Colon (tissue), 2 donors: ENCODE measurements at regions not wholly inside any gene's neighbourhood (a gene's known extent, or its start where the extent isn't known, plus 50 kb on each side); places are given as distances from the start of the nearest gene placed in this dataset.

ENCODE experiments used
- FAIRE-seq: peaks from 2 replicates; lab custom pipeline; 2012; peaks lifted over from hg19 to GRCh38; lab: Jason Lieb, UNC
- donor health status: control.
- donor health status: control.

DNA sequence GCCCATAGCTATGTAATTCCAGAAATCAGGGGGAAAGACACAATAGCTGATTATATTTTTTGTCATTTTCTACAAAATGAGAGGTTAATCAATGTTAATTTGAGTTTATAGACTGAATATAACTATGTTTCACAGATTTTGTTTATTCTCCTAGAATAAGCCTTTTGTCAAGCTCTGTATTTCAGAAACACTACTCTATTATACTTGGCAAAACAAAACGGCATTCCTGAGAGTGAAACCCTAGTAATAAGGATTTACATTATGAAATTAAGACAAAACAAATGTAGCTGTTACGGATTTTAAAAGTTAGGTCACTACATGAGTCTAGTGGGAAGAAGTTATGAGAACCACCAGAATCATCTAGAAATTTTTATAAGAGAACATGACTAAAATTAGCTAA lies 334.2 kb downstream of the KLF12 start:
- FAIRE-seq, result no peak

DNA sequence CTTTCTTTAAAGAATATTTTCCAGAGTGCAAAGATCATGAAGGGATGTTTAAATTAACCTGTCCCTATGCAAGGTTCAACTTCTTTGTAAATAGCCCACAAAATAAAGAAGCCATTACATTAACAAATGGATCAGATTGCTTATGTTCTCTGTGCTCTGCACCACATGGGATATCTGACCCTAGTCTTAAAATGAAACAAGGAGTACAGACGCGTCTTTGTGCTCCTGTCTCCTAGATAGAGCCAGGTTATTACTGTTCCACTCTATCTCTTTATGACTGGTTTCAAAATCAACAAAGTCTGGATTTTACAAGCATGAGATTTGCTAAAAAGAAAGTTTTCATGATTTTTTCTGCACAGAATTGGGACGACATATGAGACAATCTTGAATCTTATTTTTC lies 339.4 kb downstream of the KLF12 start:
- FAIRE-seq, result no peak

DNA sequence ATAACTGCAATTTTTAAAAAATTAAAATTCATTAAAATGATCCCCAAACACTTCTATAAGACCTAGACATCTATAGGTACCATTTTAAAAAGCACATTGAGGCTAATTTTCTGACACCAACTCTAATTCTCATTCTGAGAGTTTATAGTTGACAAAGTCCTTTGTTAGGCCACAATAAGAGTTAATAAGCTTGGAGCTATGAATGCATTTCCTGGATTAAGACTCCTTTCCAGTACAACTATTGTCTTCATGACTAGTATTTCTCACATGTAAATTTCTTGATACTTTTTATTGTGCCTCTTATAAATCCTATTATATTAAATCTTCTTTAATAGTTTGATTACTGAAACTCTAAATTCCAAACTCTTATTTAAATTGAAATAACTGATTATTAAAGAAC lies 340.8 kb downstream of the KLF12 start:
- no peak for FAIRE-seq

DNA sequence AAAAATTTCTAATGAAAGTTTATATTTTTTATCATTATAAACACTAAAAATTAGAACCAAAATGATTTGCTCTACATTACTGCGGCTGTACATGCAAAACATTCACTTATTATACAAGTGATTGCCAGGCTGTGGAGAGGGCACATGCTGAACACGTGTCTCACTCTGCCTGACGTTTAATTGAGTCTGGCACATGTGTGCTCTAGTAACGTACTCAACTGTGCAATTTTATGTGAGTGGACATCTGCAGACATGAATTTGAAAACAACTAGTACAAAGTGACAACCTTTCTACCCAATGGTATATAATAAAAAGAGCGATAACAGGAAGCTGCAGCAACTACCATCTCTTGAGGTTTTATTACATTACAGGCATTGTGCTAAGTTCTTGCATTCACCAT lies 341.4 kb downstream of the KLF12 start:
- FAIRE-seq, result no peak

DNA sequence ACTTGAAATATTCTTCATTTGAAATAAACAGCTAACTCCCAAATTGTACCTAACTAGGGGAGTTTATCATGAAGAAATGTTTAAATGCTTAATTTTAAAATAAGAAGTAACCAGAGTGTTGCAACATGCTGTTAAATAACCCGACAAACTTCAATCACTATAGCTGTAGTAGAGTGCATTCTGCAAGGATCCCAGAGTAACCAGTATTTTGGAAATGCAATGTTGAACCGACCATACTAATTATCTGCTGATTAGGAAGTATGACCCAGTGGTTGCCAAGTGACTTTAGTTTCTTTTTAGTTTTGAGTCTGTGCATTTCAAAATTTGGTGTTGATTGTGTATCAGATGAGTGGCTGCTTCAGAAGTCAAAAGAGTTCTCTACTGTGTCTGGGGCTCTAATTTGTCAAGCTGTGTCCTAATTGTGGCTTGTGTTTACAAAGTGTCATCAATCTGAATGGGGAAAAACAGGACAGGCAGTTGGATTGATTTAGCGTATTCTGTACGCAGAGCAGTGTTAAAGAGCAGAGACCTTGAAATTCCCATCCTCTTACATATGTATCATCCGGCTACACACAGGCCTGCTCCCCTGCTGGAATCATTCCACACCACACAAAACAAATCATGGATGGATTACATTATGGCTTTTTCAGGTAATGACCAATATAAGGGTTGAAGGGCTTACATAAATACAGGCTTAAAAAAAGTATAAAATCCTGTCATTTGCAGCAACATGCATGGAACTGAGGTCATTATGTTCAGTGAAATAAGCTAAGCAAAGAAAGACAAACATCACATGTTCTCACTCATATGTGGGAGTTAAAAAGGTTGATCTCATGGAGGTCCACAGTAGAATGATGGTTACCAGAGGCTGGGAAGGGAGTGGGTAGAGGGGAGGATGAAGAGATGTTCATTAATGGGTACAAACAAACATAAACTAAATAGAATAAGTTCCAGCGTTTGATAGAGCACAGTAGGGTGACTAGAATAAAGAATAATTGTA lies 351.5 kb downstream of the KLF12 start:
- FAIRE-seq, result no peak

DNA sequence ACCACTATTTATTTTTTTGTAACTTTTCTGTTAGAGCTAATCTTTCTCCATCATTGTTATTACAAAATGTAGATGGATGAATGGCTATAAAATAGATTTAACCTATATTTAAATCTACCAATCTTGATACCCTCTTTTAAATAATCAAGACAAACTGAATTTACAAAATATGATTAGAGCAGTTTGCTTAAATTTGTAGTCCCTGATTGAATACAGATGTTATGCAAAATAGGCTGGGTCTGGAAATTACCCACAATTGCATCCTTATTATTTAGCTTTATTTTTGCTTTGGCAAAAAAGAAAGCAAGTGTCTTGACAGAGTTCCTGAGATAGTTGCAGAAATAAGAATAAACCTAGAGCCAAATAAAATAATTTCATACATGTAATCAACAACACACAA lies 352.8 kb downstream of the KLF12 start:
- no peak for FAIRE-seq

DNA sequence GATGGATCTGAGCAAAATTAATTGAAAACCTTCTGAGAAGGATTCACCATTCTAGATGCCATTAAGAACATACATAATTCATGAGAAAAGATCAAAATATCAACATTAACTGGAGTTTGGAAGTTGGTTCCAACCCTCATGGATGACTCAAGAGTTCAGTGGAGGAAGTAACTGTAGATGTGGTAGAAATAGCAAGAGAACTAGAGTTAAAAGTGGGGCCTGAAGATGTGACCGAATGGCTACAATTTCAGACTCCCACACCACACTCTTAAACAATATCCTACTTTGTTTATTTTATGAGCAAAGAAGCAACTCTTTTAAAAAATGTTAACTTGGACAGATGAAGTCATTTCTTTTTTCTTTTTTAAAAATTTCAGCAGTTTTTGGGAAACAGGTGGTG lies 354.3 kb downstream of the KLF12 start:
- no peak for FAIRE-seq

DNA sequence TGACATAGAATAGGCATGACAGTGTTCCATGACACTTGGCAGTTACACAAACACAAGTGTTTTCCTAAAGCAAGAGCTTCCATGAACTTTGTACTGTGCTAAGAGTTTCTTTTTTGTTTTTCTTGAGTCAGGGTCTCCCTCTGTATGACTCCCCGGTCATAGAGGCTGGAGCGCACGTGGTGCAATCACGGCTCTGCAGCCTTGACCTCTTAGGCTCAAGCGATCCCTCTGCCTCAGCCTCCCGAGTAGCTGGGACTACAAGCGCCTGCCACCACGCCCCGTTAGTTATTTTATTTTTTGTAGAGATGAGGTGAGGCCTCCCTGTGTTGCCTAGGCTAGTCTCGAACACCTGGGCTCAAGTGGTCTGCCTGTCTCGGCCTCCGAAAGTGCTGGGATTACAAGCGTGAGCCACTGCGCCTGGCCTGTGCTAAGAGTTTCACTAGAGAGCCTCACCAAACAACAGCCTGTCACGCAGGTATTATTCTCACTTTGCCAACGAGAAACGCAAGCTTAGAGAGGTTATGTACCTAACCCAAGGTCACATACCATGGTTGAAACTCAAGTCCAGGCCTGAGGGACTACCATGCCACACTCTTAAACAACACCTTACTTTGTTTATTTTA lies 355.9 kb downstream of the KLF12 start:
- FAIRE-seq, result no peak

DNA sequence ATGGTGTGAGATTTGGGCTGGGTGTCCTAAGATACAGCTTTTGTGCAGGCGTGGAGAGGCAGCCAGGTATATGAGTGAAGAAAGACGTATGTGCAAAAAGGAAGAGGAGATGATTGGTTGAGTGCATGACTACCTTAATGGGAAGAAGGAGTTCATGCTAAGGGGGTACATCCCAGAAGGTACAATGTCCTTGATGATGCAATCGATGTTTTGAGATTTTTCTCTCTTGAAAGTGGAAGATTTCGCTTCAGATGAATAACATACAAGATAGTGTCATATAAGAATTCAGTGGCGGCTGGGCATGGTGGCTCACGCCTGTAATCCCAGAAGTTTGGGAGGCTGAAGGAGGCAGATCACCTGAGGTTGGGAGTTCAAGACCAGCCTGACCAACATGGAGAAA lies 357.1 kb downstream of the KLF12 start:
- no peak for FAIRE-seq

DNA sequence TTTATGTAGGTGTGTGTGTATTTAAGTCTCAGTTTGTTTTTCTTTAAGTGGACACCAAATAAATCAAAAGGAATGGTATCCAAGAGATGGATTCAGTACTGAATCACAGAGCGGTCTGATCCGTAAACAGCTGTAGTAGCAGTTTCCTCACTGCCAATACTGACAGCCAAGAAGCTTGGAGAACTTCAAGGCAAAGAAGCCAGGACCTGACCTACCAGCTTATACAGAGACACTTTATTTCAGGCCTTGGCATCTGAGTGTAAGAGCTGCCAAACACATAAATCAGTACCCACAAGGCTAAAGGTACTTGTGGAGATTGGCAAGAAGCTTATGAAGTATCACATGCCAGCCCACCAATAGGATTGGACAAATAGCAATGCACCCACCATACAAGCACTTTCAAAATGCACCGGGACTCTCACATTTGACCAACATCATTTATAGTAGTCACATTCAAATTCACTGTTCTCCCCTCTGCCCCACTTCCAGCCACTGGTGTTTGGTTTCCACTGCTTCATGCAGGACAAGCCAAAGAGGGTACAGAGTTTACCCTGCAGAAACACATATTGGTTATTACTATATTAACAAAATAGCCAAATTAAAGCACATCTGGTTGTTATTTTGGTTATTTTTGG lies 357.9 kb downstream of the KLF12 start:
- no peak for FAIRE-seq

DNA sequence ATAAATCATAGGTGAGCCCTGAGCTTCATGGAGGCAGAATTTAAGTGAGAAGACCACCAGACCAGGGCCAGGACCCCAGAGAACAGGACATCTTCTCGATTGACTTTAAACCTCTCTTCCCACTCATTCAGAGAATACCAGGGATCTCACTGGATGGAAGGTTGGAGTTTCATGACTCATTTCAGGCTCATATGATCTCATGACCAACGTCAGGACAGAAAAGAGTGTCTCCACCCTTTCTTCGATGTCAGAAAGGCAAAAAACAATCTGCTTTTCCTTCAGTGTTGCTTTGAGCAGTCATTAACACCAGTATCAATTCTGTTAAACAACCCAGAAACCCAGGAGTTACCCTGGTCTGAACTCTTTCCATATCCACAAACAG lies 361.0 kb downstream of the KLF12 start:
- FAIRE-seq, result no peak

DNA sequence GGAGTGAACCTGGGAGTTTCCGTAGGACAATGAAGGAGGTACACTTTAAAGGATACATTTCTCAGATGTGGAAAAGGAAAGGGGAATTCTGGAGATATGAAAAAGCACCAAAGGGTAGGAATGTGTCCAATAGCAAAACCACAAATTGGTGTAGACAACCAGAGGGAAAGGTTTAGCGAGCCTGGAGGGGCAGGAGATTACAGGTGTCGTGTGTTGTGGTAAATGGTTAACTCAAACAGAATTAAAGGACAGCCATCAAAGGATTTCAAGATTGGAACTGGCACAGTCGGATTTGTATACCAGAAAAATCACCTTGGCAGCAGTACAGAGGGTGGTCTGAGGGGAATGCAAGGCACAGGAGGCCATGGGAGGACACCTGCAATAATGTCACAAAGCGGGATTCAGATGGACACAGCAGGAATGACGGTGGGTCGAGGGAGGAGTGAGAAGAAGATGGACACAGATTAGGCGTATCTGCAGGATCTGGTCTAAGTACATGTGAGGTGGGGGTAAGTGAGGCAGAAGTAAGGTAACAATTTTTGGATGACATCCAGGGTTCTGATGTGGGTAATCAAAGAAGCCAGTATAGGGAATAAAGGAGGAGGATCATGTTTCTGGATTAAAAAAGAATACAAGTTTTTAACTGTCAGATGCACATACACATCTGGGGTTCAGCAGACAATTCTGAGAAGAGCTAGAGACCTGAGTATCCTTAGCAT lies 361.6 kb downstream of the KLF12 start:
- FAIRE-seq, result no peak

DNA sequence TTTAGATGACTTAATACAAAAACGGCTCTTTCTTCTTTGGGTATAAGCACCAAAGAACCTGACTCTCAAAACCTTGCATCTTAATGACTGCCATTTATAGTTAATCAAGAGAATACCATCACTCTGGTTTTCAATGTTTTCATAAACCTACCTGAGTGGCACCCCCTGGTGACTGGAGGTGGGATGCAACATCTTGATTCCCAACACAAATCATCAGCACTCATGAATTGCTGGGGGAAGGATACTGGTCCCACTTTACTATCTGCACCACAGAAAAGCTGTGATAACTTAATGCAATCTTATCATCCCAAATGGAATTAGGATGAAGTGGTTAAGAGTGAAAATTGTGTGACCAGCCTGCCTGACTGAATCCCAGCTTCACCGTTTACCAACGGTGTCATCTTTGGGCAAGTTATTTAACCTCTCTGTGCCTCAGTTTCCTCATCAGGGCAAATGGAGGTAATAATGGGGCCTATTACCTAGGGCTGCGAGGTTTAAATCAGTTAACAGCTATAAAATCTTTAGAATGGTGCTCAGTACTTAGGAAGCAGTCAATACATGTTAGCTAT lies 366.4 kb downstream of the KLF12 start:
- no peak for FAIRE-seq

DNA sequence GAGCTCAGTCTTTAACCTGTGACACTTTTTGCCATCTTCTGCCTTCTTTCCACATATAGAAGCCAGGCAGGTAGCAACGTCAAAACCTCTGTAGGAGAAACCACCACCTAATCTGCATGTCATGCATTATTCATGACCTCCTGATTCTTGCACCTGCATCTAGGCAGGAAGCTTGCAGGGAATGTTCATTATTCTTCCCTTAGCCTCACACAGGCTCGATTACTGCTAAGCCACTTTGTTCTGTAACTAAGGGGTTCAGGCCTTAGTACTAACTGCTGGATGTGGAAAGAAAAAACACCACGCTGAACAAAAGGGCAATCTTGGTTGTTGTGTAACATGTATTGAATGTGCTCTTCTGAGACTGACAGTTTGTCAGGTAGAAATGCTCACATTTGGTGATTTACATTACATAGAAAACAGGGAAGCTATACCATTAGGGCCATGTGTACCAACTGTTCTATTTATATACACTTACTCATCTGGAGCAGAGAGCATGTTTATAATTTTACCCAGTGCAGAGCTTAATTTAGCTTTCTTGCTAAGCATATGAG lies 366.9 kb downstream of the KLF12 start:
- FAIRE-seq, result no peak

DNA sequence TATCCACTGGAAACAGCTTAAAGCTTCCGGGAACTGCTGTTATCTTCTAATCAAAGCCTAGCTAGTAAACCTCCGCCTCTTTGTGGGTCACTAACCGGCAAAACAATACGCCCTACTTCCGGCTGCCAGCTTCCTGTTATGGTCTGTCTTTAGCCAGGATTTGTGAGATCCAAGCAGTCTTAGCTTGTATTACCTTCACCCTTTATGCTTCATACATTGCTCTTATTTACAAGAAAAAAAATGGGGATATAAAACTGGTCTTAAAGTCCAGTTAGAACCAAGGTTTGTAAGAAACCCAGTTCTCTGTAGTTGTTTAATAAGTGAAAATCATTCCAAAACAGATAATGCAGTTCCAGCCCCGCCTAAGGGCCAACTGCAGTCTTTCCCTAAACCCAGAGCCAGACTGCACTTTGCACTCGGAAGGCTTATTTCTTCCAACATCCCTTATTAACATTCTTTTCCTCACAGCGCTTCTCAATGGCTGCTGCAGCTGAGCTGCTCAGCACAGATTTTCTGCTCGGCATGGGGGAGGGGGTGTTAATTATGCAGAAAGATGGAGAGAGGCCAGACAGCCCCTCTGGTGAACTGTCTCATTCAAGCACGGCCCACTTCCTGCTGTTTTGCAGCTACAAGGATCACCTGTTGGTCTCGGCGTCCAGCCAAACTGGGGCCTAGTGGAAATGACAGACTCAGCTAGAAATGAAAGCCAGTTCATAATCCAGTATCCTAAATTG lies 368.4 kb downstream of the KLF12 start:
- FAIRE-seq, result no peak

DNA sequence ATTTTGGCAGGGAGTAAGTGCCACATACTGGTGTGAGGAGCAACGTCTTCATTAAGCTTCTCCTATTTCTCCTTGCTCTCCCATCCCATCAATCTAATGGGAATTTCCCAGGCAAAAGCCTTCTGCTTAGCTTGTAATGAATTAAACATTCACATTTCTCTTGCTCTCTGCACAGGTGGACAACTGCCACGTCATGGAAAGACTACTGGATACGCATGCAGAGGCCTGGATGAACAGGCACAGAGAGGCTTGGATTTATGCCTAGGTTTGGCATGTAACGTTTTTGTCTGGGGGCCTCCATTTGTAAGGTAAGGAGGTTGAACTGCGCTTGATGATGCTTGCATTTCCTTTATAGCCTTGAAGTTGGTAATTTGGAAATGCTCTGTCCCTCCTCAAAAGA lies 374.8 kb downstream of the KLF12 start:
- no peak for FAIRE-seq

DNA sequence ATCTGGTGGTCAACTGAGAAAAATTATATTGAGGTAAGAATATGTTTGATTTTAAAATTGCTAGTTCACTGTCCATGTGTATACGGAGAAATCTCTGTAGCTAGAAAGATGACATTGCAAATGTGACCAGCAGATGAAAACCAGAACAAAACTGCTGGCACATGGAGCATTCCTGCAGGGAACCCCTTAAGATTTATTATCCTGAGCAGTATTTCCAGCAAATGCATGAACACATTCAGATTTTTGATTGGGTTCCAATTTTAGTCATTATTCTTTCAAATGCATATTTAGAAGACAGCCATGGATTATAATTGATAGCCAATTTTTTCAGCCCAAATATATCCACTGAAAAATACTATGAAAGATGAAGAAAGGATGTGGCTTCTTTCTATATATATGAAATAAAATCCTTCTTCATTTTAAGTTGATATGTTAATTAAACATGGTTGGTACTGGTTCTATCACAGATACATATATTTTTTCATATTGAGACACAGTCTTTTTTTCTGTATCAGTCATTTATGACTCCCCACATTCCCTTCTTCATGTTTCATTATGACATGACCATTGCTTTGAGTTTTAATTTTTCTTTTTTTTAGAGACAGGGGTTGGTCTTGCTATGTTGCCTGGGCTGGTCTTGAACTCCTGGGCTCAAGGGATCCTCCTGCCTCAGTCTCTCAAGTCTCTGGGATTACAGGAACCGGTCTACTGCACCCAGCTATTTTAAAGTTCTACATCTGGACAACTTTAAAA lies 376.5 kb downstream of the KLF12 start:
- no peak for FAIRE-seq

DNA sequence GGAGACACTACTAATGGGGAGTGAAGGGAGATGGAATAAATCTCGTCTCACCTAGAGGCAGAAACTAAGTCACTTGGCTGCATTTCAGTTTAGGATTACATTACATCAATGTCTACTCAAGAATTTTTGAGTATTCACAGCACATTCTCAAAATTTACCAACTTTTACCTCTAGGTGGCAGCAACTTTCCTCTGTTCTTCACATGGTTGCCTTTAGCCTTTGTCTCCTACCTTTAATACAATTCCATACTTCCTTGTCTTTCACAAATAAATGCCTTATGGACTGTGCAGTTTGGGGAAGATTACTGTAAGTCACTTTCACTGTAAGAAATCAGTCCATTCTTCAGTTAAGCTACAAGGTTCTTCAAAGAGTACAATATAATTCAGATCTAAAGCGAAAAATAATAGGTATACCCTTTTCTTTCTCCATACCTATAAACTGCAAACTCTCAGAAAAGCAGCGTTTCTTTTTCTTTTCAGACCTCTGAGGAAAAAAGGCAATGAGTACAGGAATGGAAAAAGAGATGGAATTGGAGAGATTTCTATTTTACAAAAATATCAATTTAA lies 379.4 kb downstream of the KLF12 start:
- peak; percentile 36 for FAIRE-seq

DNA sequence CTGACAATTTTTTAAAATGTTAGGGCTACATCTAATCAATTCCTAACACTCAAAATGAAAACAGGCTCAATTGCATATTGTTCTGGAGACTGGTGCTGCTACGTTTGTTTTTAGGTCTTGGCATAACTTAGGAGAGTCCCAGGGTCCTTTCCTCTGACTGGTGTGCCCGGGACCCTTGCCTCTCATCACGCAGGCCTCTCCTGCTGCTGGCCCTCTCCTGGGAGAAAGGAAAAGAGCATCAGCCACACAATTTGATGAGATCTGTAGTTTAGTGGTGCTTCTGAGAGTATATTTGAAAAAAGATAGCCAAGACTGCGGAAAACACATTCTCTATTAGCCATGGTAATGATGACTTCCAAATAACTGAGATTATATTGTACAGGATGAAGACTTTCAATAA lies 380.0 kb downstream of the KLF12 start:
- FAIRE-seq, result no peak

DNA sequence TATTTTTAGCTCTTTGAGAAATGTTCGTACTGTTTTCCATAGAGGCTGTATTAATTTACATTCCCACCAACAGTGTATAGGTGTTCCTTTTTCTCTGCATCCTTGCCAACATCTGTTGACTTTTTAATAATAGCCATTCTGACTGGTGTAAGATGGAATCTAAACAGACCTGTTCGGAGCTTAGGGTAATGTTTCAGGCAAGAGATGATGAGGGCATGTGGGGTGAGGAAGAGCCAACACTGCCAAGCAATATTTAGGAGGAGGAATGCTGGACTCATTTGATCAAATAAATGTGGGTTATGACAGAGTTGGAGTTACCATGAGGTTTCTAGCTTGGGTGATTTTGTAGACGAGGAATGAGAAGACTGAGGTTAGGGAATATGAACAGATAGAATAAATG lies 382.9 kb downstream of the KLF12 start:
- no peak for FAIRE-seq
